CD1c-positive myeloid dendritic cell (primary cell): ENCODE measurements at regions not wholly inside any gene's neighbourhood (a gene's known extent, or its start where the extent isn't known, plus 50 kb on each side); places are given as distances from the start of the nearest gene placed in this dataset.

Experiments used
- DNase-seq: peaks from one replicate; pipeline ENCODE4 v3.0.0-alpha.2; 2016; ENCODE audit errors: extremely low spot score

DNA sequence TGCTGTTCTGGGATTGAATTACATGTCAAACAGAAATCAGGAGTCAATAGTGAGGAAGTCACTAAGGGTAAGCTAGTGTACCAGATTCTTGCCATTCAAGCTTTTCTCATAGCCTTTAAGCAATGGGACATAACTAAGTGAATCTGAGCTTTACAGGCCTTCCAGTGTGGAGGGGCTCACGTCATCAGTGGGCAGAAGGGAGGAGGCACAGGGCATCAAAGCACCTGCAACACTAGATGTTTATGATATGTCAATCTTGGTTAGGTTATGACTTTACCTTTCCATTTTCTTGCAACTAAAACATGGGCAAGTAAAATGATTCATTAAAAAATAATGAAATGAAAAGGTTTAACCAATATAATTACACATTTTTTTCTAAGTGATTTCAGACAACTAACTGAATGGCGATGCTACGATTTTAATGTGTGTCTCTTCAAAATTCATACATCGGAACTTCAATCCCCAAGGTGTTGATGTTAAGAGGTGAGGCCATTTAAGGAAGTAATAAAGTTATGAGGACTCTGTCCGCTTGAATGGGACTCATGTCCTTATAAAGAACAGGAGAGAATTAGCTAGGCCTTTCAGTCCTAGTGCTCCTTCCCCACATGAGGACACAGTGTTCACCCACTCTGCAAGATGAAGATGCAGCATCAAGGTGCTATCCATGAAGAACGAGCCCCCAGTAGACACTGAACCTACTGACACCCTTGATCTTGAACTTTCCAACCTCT is 1169.2 kb upstream of the NXPH2 start:
- DNase-seq, result no peak

DNA sequence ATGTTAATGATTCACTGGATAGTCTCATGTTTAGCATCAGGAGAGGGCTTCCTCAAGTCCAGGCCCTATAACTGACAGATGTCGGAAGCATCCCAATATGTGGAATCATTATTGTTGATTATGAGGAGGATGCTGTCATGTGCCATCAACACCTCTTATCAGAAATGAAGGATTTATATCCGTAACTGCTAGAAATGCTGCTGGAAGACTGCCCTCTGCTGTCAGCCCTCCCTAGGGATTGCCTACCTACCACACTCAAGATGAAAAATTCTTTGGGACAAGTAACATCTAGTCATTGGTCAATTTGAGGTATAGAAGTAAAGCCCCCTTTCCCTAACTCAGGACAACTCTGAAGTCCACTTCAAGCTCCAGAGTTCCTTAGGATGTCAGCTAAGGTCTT is 1166.5 kb upstream of the NXPH2 start:
- DNase-seq, result no peak

- no peak for DNase-seq
Observed at GRCh38 chr2:139940686-139941085, 1160.5 kb upstream of the NXPH2 start.

DNA sequence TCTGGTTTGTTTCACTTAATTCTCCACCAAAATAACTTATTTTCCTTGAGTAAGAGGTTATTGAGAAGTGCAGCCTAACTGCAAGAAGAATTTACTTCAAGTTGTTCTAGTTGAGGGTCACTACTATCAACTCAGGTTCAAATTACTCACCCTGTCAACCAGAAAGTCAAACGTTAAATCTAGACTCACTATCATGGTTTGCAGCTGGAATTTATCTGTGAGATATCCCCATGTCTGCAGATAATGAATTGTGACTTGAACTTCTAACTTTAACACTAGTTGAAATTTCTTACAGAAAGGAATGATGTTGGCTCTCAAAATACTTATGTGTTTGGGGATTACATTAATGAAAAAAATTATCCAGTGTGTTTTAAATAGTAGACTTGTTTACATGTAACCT is 1145.7 kb upstream of the NXPH2 start:
- DNase-seq, result no peak

- DNase-seq, result no peak
Observed at GRCh38 chr2:139924070-139924469, 1143.9 kb upstream of the NXPH2 start.

DNA sequence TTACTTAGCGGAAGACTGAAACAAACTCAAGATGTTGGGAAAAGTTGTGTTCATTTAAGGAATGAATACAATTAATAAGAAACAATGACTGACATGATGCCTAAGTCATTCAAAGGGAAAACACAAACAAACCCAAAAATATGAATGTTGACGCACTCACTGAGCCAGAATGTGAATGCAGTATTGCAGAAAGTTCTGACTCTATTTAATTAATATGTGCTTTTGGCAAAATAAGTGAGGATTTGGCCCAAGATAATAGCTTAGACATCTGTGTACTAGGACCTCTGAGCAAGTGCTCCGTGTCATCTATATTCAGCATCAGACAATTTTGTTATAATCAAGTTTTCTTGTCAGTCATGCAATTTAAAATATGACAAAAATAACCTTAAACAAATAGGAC is 1138.8 kb upstream of the NXPH2 start:
- no peak for DNase-seq

DNA sequence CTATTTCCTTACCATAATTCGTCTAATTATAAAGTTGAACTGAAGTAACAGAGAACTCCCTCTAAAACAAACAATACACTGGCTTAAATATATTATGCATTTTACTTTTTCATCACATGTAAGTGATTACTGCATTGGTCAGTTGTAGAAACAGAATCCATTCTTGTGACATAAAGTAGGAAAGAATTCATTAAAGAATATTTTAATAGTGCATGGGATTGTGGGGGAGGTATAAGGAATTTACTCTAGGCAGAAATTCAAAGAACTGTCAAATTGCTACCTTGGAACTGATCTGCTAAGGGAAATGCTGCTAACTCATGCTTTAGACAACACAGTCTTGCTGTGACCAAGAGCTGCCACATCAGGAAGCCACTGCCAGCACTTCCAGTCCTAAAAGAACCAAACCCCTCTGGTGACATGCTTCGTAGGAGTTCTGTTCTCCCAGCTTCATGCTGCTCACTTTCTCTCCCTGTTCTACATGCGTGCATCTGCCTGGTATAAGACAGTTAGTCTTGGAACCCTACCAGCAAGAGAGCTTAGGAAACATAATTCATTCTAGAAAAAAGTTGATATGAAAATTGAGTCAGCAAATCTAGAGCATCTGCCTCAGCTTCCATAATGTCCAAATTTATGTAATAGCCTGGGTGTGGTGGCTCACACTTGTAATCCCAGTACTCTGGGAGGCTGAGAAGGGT is 1137.6 kb upstream of the NXPH2 start:
- DNase-seq, result no peak

- no peak for DNase-seq
Observed at GRCh38 chr2:139916822-139917221, 1136.6 kb upstream of the NXPH2 start.

DNA sequence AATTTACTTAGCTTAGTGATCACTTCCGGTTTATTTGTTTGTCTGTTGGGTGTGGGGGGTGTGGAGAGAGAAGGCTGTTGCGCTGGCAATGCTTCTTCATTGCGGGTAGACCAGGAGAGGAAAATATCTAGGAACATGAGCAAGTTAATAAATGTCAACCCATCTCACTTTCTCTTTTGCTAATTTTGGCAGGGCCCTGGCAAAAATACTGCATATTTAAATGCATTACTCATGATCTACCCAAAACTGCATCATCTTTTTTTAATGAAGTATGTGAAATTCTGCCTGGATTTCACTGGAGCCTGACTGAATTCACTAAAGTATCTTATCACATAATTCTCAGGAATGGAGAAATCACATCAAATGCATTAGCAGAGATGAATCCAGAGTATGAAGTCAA is 1131.0 kb upstream of the NXPH2 start:
- no peak for DNase-seq

DNA sequence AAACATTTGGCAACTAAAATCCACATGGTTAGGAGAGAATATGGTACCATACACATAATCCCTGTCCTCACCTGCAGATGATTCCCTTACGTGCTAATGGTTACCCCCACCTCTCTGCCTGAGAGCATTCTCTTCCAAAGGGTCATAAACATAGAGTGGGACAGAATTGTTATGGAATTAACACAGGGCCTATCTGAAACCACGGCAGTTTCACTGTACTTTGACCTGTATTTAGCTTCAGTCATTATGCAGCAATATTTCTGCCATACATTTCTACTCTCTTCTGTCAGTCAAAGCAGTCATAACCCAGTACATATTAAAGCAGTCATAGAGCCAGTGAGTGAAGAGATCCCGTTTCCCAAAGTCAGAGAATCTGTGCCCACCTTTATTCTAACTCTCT is 1128.9 kb upstream of the NXPH2 start:
- DNase-seq, result no peak

GRCh38 chr2:139905624-139906023 is 1125.4 kb upstream of the NXPH2 start:
- no peak for DNase-seq

DNA sequence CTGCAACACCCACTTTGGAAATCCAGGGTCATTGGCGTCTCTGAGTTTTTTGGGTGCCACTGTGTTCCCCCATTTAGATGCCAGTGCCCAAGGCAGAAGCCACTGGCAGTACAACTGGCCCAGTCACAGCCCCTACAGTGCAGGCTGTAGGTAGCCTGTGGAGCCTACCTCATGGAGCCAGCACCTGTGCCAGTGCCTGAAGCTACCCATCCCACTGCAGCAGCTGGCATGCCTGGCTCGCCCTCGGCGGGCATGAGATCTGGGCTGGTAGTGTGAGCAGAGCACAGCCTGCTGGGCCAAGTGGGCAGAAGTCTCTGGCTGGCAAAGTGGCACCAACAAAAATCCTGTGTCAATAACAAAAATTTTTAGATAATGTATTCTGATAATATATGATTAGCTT is 1111.4 kb upstream of the NXPH2 start:
- no peak for DNase-seq

DNA sequence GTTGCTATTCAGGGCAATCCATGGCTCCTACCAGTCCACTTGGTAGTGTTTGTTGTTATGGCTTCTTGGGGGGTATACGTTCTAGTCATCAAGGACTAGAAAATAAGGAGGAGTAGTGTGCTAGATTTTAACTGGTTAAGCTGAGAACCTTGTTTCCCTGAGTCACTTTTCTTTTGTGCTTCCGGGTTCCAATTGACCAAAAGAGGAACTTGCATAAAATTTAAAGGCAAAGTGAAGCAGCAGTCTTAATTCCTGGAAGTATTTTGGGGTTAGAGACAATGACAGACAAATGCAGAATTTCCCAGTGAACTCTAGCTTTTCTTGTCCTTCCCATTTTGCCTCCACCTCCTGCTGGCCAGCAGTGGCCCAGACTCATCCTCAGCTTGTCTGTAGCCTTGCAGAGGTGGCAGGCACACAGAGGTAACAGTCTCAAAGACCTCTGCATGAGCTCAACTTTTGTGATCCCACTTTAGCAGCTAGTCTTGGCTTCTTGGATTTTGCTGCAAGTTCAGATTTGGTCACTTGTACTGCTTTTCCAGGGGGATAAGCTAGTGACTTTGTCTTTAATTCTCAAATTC is 1105.8 kb upstream of the NXPH2 start:
- no peak for DNase-seq

- no peak for DNase-seq
Observed at GRCh38 chr2:139876964-139877363, 1096.8 kb upstream of the NXPH2 start.

- DNase-seq, result no peak
Observed at GRCh38 chr2:139876321-139876720, 1096.1 kb upstream of the NXPH2 start.

GRCh38 chr2:139872503-139872902 is 1092.3 kb upstream of the NXPH2 start:
- DNase-seq, result no peak

DNA sequence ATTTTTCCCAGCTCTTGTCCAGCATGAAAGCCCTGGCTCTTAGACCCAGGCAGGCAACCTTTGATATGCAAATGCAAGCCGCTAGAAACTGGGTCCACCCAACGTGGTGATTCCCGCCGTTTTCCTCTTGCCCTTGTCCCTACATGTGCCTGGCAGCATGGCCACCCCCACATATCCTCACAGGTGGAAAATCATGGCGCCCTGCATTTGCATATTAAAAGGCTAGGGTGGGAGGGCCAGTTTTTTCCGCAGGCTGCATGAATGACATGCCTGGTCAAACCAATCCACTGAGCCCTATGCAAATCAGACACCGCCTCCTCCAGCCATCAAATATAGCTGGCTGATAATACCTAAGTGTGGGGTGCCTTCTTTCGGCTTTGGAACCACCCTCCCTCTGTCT is 1091.8 kb upstream of the NXPH2 start:
- no peak for DNase-seq

DNA sequence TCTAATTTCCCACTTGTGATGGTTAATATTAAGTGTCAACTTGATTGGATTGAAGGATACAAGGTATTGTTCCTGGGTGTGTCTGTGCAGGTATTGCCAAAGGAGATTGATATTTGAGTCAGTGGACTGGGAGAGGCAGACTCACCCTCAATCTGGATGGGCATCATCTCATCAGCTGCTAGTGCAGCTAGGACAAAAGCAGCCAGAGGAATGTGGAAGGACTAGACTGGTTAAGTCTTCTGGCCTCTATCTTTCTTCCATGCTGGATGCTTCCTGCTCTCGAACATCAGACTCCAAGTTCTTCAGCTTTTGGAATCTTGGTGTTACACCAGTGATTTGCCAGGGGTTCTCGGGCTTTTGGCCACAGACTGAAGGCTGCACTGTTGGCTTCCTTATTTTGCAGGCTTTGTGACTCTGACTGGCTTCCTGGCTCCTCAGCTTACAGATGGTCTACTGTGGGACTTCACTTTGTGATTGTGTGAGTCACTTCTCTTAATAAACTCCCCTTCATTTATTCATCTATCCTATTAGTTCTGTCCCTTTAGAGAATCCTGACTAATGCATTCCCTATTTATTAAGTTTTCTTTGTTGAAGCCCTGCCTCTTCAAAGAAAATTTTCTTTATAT is 1087.5 kb upstream of the NXPH2 start:
- DNase-seq, result no peak

- DNase-seq, result no peak
Observed at GRCh38 chr2:139864821-139865302, 1084.7 kb upstream of the NXPH2 start.

DNA sequence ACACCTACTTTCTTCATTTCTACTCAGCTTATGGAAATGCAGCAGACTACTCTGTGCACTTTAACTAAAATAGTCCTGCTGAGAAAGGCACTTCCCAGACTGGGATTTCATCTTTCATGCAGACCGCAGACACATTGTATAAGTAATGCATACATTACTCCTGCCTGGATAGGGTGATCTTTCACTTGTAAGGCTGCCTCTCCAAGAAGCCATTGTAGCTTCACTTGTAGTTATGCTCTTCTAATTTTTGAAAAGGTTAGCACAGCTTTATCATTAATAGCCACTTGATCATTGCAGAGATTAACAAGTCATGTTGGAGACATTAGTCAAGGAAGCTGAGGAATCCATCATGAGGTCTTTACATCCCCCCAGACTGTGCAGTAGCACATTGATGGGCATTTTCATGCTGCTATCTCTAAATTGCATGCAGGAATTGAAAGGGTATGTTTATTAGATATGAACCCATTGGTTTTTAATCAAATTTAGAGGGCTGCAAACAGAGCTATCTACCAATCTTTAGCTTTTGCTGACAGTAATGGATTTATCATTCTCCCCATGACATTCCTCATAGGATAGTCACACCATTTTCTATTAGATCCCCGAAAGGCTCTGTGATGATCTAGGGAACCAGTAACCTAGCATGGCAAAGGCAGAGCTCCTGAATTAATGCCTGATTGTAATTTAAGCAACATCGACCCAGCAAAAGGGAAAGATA is 1074.7 kb upstream of the NXPH2 start:
- no peak for DNase-seq

GRCh38 chr2:139850254-139850890 is 1070.2 kb upstream of the NXPH2 start:
- DNase-seq, result no peak

GRCh38 chr2:139836769-139837168 is 1056.6 kb upstream of the NXPH2 start:
- DNase-seq, result no peak
